ENCODE measurements at regions not wholly inside any gene's neighbourhood (a gene's known extent, or its start where the extent isn't known, plus 50 kb on each side); places are given as distances from the start of the nearest gene placed in this dataset.

DNA sequence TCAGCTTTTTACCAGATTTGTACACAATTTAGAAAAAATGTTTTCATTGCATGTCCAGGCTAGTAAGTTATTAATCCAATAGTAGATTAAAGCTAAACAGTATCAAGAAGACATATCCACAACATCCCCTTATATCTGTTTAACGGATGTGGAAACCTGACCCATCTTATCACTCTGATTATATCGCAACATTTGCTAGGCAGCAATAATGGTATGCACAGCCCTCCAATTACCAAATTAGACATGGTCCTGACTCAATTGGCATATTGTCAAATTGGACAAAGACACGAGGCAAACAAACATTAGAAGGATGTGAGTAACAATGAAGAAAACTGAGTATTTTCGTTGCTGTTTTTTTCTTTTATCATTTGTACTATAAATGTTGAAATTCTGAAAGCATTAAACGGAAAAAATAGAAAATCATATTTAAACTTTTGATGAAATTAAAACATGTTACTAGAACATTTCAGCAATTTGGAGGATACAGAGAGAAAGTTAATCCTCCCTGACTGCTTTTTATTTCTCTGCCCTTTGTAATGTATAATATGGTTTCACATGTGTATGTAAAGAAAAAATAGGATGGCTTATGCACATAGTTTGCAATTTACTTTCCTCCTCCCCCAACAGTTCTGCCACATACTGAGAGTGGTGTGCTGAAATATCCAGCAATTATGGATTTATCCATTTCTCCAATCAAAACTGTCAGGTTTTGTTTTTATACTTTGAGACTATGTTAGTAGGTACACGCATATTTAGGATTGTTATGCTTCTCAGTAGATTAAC is 633.7 kb downstream of the ZIC1 start:
- H3K4me3 ChIP-seq (ENCODE audit: low read depth, low read length), result no peak overlapping the region

DNA sequence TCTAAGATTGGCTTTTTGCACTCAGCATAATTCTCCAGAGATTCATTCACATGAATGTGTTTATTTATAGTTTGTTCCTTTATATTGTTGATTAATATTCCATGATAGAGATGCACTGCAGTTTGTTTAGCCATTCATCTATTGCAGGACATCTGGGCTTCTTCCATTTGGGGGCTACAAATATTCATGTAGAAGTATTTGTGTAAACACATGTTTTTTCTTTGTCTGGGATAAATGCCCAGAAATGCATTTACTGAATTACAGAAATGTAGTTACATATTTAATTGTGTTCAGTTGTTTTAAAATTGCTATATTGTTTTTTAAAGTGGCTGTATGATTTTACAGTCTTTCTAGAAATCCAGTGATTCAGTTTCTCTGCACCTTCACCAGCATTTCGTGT is 635.0 kb downstream of the ZIC1 start:
- Histone ChIP-seq H3K36me3 (no peaks in the 10 kb centered on the region), H3K9me3 (no peaks in the 10 kb centered on the region), H3K4me3 (ENCODE audit: low read depth, low read length) (no peak overlapping the region), H3K4me1 (peaks cover 6% of the 10 kb centered on the region), H3K27me3 (no peaks in the 10 kb centered on the region)
- TF ChIP-seq, protein P1, sequence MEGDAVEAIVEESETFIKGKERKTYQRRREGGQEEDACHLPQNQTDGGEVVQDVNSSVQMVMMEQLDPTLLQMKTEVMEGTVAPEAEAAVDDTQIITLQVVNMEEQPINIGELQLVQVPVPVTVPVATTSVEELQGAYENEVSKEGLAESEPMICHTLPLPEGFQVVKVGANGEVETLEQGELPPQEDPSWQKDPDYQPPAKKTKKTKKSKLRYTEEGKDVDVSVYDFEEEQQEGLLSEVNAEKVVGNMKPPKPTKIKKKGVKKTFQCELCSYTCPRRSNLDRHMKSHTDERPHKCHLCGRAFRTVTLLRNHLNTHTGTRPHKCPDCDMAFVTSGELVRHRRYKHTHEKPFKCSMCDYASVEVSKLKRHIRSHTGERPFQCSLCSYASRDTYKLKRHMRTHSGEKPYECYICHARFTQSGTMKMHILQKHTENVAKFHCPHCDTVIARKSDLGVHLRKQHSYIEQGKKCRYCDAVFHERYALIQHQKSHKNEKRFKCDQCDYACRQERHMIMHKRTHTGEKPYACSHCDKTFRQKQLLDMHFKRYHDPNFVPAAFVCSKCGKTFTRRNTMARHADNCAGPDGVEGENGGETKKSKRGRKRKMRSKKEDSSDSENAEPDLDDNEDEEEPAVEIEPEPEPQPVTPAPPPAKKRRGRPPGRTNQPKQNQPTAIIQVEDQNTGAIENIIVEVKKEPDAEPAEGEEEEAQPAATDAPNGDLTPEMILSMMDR (IDR thresholded peaks at IDR 0.05; ENCODE audit: low read depth, low read length), result no peak
- DNase-seq, result no peak

More for the DNA sequence above, 633.7 kb downstream of the ZIC1 start:
- DNase-seq, result peak; percentile 13
- H3K36me3 ChIP-seq, result no peaks in the 10 kb centered on the region
- no peaks in the 10 kb centered on the region for H3K27me3 ChIP-seq
- peaks cover 6% of the 10 kb centered on the region for H3K4me1 ChIP-seq
- H3K9me3 ChIP-seq, result no peaks in the 10 kb centered on the region
- TF ChIP-seq, protein P1 (IDR thresholded peaks at IDR 0.05; ENCODE audit: low read depth, low read length), result no peak

DNA sequence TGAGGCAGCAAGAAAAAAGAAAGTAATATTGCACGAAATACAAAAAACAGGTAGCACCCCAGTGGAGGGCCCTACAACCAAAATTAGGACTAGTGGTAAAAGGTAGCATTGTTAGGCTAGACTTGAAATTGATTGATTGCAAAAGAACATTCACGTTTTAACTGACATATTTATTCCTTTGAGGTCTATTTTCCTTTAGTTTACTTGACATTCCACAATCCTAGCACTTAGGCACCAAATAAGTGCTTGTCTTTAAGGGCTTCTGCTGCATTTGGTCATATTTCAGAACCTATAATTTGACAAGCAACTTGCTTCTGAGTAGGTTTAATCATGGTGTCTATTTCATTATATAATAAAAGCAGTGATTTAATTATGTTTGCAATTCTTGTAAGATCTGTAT is 642.7 kb upstream of the AGTR1 start:
- DNase-seq, result no peak
- H3K4me1 ChIP-seq, result peaks cover 18% of the 10 kb centered on the region; the same call in 1 of the 2 replicates
- H3K4me3 ChIP-seq (ENCODE audit: low read depth, low read length), result no peak overlapping the region
- no peaks in the 10 kb centered on the region for H3K36me3 ChIP-seq
- no peaks in the 10 kb centered on the region; the same call in 1 of the 2 replicates for H3K9me3 ChIP-seq
- H3K27me3 ChIP-seq, result no peaks in the 10 kb centered on the region
- TF ChIP-seq, protein P1 (IDR thresholded peaks at IDR 0.05; ENCODE audit: low read depth, low read length), result no peak

DNA sequence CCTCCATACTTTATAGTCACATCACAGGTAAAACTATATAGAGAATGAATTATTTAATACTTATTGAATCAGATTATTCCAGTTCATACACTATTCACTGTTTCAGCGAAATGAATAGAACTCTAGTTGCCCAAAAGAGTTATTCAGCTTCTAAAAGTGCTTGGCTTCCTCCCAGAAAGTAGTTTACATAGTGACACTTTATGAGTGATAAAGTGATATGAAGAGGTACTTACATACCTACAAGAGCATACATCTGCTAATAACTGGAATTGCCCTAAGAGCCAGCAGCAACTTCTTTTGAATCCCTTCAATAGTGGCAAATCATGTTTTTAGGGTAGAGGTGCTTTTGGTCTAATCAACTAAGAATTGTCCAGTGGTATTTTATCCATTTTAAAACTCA is 635.1 kb upstream of the AGTR1 start:
- H3K4me3 ChIP-seq (ENCODE audit: low read depth, low read length), result no peak overlapping the region
- TF ChIP-seq, protein P1 (IDR thresholded peaks at IDR 0.05; ENCODE audit: low read depth, low read length), result no peak
- DNase-seq, result no peak
- H3K27me3 ChIP-seq, result no peaks in the 10 kb centered on the region
- no peaks in the 10 kb centered on the region for H3K36me3 ChIP-seq
- H3K4me1 ChIP-seq, result no peaks in the 10 kb centered on the region; the same call in 1 of the 2 replicates
- no peaks in the 10 kb centered on the region for H3K9me3 ChIP-seq

DNA sequence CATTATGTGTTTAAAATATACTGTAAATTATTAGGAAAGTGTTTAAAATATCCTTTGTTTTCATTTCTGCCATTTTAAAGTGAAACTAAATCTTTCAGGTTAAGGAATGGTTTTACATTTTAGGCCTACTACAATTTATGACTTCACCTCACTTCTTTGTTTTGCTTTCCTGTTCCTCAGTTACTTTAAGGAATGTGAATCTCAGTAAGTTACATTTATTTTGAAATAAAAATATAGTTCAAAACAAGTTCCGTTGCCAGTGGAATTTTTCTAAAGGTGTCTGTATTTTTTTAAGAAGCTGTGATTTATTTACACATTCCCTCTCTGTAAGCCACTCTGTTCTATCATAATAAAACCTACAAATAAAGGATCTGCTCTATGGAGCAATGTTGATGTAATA is 630.9 kb upstream of the AGTR1 start:
- TF ChIP-seq, protein P1 (IDR thresholded peaks at IDR 0.05; ENCODE audit: low read depth, low read length), result no peak
- Histone ChIP-seq H3K27me3 (no peaks in the 10 kb centered on the region), H3K36me3 (no peaks in the 10 kb centered on the region), H3K9me3 (no peaks in the 10 kb centered on the region), H3K4me3 (ENCODE audit: low read depth, low read length) (no peak overlapping the region), H3K4me1 (no peaks in the 10 kb centered on the region)
- no peak for DNase-seq

DNA sequence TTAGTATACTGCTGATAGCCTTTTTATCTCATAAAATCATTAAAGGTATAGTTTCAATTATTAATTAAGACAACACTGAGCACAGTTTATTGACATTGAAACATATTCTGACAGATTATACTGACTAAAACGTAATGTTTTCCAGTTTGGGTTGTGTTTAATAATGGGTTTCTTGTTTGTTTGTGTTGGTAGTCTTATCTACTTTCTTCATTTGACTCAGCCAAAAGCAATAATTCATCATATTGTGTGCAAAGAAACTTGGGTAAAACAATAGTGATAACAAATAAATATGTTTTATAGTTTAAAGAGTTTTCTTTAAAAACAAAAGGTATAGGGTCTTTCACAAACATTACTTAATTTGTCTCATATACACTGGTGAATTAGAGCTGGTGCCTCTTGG is 629.2 kb upstream of the AGTR1 start:
- no peaks in the 10 kb centered on the region for H3K9me3 ChIP-seq
- DNase-seq, result no peak
- H3K36me3 ChIP-seq, result no peaks in the 10 kb centered on the region
- no peak overlapping the region for H3K4me3 ChIP-seq (ENCODE audit: low read depth, low read length)
- no peaks in the 10 kb centered on the region for H3K27me3 ChIP-seq
- TF ChIP-seq, protein P1 (IDR thresholded peaks at IDR 0.05; ENCODE audit: low read depth, low read length), result no peak
- H3K4me1 ChIP-seq, result no peaks in the 10 kb centered on the region
